Testis (tissue), 2 donors: ENCODE measurements at regions not wholly inside any gene's neighbourhood (a gene's known extent, or its start where the extent isn't known, plus 50 kb on each side); places are given as distances from the start of the nearest gene placed in this dataset.

Experiments used
- POLR2A ChIP-seq: fragments of 450-650 bp; IDR thresholded peaks from one replicate; pipeline ENCODE4 v1.6.1; 2017; ENCODE audit warnings: antibody characterized with exemption, mild to moderate bottlenecking, moderate library complexity
- TF ChIP-seq, protein P1 (sequence below), 3 experiments: fragments of 450-650 bp in 2 of 3; fragments of 200-600 bp in 1 of 3; sonication (generic) in 1 of 3; IDR thresholded peaks; one replicate each; pipeline ENCODE4 v1.5.1; 2016 to 2019; ENCODE audit warnings: antibody characterized with exemption in 3 of 3, mild to moderate bottlenecking in 2 of 3, moderate library complexity in 1 of 3

GRCh38 chr13:97879646-97880310, 73.7 kb upstream of the IPO5 start:
- no peak for TF ChIP-seq POLR2A
- TF ChIP-seq, protein P1, sequence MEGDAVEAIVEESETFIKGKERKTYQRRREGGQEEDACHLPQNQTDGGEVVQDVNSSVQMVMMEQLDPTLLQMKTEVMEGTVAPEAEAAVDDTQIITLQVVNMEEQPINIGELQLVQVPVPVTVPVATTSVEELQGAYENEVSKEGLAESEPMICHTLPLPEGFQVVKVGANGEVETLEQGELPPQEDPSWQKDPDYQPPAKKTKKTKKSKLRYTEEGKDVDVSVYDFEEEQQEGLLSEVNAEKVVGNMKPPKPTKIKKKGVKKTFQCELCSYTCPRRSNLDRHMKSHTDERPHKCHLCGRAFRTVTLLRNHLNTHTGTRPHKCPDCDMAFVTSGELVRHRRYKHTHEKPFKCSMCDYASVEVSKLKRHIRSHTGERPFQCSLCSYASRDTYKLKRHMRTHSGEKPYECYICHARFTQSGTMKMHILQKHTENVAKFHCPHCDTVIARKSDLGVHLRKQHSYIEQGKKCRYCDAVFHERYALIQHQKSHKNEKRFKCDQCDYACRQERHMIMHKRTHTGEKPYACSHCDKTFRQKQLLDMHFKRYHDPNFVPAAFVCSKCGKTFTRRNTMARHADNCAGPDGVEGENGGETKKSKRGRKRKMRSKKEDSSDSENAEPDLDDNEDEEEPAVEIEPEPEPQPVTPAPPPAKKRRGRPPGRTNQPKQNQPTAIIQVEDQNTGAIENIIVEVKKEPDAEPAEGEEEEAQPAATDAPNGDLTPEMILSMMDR (IDR thresholded peaks at IDR 0.05): no peak
